Right atrium auricular region (tissue), 2 donors: ENCODE measurements at regions not wholly inside any gene's neighbourhood (a gene's known extent, or its start where the extent isn't known, plus 50 kb on each side); places are given as distances from the start of the nearest gene placed in this dataset.
"Not testable (repeated sequence)": the region's sequence is repeated elsewhere in the genome, so short reads cannot be mapped to it uniquely, and the experiment has no call there.

Experiments used
- DNase-seq: peaks from one replicate; pipeline ENCODE4 v3.0.0-alpha.2; 2019; ENCODE audit warnings: low spot score
- H3K27ac ChIP-seq, 2 donors: fragments of 200-600 bp; sonication (generic); 1 replicate in 1 of 2; 2 replicates in 1 of 2; pipeline ENCODE4 v1.5.1; 2016 to 2019
- H3K27me3 ChIP-seq, 2 donors: fragments of 200-600 bp; sonication (generic); one replicate each; pipeline versions ENCODE4 v1.5.1 to v1.6.0; 2017 to 2019
- H3K36me3 ChIP-seq: fragments of 200-600 bp; sonication (generic); one replicate; pipeline ENCODE4 v1.5.1; 2016
- H3K4me1 ChIP-seq, 2 donors: fragments of 200-600 bp; sonication (generic); one replicate each; pipeline versions ENCODE4 v1.5.1 to v1.6.0; 2017 to 2019
- H3K4me3 ChIP-seq, 2 donors: fragments of 200-600 bp; sonication (generic); 1 replicate in 1 of 2; 2 replicates in 1 of 2; pipeline ENCODE4 v1.5.1; 2017 to 2019; ENCODE audit warnings: mild to moderate bottlenecking in 1 of 2, moderate library complexity in 1 of 2
- H3K9me3 ChIP-seq, 2 donors: fragments of 200-600 bp; sonication (generic); one replicate each; pipeline ENCODE4 v1.5.1; 2019
- CTCF ChIP-seq, 2 donors: fragments of 200-600 bp; sonication (generic); IDR thresholded peaks; one replicate each; pipeline ENCODE4 v1.5.1; 2019; ENCODE audit warnings: antibody characterized with exemption in 2 of 2

GRCh38 chr6:168240160-168240559 is 79.4 kb downstream of the DACT2 start:
- H3K36me3 ChIP-seq, result no peaks in the 10 kb centered on the region
- H3K27me3 ChIP-seq, result no peaks in the 10 kb centered on the region
- peak overlapping the region in 1 of 2 donors; percentile 19 for H3K27ac ChIP-seq
- no peak for DNase-seq
- TF ChIP-seq CTCF (IDR thresholded peaks at IDR 0.05), result no peak
- no peaks in the 10 kb centered on the region for H3K9me3 ChIP-seq
- no peaks in the 10 kb centered on the region for H3K4me1 ChIP-seq
- no peak overlapping the region for H3K4me3 ChIP-seq

- no peaks in the 10 kb centered on the region for H3K9me3 ChIP-seq
- H3K36me3 ChIP-seq, result no peaks in the 10 kb centered on the region
- H3K4me3 ChIP-seq, result no peak overlapping the region
- no peaks in the 10 kb centered on the region for H3K4me1 ChIP-seq
- no peak for TF ChIP-seq CTCF (IDR thresholded peaks at IDR 0.05)
- no peaks in the 10 kb centered on the region for H3K27me3 ChIP-seq
- no peak for DNase-seq
- no peak overlapping the region for H3K27ac ChIP-seq
Measured at GRCh38 chr6:168239044-168239773, 80.4 kb downstream of the DACT2 start.

GRCh38 chr6:168238159-168238909 is 81.2 kb downstream of the DACT2 start:
- Histone ChIP-seq H3K27me3 (no peaks in the 10 kb centered on the region), H3K27ac (no peak overlapping the region), H3K9me3 (no peaks in the 10 kb centered on the region), H3K4me1 (no peaks in the 10 kb centered on the region), H3K4me3 (no peak overlapping the region), H3K36me3 (no peaks in the 10 kb centered on the region)
- no peak for DNase-seq
- TF ChIP-seq CTCF (IDR thresholded peaks at IDR 0.05), result no peak

- H3K4me1 ChIP-seq, H3K36me3 ChIP-seq, DNase-seq, H3K9me3 ChIP-seq, H3K4me3 ChIP-seq, H3K27ac ChIP-seq, H3K27me3 ChIP-seq: not testable (repeated sequence)
Measured at GRCh38 chr6:168233875-168234213, 85.7 kb downstream of the DACT2 start.

GRCh38 chr6:168232989-168233874 is 86.3 kb downstream of the DACT2 start:
- H3K9me3 ChIP-seq, result no peaks in the 10 kb centered on the region
- H3K4me3 ChIP-seq, result no peak overlapping the region
- no peak for TF ChIP-seq CTCF (IDR thresholded peaks at IDR 0.05)
- no peaks in the 10 kb centered on the region for H3K27me3 ChIP-seq
- H3K36me3 ChIP-seq, result no peaks in the 10 kb centered on the region
- no peak for DNase-seq
- no peak overlapping the region for H3K27ac ChIP-seq
- H3K4me1 ChIP-seq, result no peaks in the 10 kb centered on the region

- no peak overlapping the region for H3K27ac ChIP-seq
- TF ChIP-seq CTCF (IDR thresholded peaks at IDR 0.05), result no peak
- no peak overlapping the region for H3K4me3 ChIP-seq
- DNase-seq, result peak; percentile 54
- H3K4me1 ChIP-seq, result no peaks in the 10 kb centered on the region
- H3K36me3 ChIP-seq, result no peaks in the 10 kb centered on the region
- H3K27me3 ChIP-seq, result no peaks in the 10 kb centered on the region
- H3K9me3 ChIP-seq, result no peaks in the 10 kb centered on the region
Measured at GRCh38 chr6:168232528-168232927, 87.0 kb downstream of the DACT2 start.
